AG09319 (cell line): ENCODE measurements at regions not wholly inside any gene's neighbourhood (a gene's known extent, or its start where the extent isn't known, plus 50 kb on each side); places are given as distances from the start of the nearest gene placed in this dataset.
A peak's percentile ranks its signal among the peaks of the same experiment; 100 is the strongest.

ENCODE experiments used
- DNase-seq: peaks from one replicate; pipeline ENCODE4 v3.0.0-alpha.2; 2010; ENCODE audit warnings: low read depth; ENCODE audit errors: extremely low read depth
- TF ChIP-seq, protein P1 (sequence below): IDR thresholded peaks from 2 replicates; pipeline ENCODE4 v1.5.1; 2011; ENCODE audit warnings: low read depth, mild to moderate bottlenecking, inconsistent platforms, low read length, moderate library complexity

DNA sequence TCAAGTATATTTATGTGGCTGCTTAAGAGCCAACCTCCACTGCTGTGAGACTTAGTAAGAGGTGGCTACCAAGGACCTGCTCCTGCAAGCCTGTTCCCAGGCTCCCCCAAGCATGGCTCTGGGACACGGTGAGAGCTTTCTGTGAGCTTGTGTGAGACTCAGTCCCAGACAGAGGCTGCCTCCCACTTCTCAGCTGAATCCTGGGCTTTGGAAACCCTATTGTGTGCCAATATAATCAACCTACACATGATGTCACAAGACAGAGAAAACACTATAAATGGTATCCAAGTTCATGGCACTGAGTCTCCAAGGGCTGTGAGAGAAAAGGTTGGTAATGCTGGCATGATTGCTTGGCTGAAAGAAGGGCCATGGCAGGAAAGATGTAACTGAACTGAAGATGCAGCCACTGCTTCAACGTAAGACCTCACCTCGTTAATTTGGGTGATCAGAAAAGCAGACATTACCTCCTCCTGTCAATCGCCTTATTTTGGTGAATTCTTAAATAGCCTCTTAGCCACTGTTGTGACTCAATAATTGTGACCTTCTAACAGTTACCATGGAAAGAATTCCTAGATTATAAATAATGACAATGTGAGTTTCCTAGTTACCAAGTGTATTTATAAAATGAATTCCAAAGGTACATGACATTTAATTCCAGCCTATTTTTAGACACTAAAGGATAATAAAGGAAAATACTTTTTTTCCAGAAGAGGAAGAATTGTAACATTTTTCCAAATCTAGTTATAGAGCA lies 332.0 kb downstream of the IRS2 start:
- TF ChIP-seq, protein P1, sequence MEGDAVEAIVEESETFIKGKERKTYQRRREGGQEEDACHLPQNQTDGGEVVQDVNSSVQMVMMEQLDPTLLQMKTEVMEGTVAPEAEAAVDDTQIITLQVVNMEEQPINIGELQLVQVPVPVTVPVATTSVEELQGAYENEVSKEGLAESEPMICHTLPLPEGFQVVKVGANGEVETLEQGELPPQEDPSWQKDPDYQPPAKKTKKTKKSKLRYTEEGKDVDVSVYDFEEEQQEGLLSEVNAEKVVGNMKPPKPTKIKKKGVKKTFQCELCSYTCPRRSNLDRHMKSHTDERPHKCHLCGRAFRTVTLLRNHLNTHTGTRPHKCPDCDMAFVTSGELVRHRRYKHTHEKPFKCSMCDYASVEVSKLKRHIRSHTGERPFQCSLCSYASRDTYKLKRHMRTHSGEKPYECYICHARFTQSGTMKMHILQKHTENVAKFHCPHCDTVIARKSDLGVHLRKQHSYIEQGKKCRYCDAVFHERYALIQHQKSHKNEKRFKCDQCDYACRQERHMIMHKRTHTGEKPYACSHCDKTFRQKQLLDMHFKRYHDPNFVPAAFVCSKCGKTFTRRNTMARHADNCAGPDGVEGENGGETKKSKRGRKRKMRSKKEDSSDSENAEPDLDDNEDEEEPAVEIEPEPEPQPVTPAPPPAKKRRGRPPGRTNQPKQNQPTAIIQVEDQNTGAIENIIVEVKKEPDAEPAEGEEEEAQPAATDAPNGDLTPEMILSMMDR, result no peak
- peak; percentile 24 for DNase-seq

DNA sequence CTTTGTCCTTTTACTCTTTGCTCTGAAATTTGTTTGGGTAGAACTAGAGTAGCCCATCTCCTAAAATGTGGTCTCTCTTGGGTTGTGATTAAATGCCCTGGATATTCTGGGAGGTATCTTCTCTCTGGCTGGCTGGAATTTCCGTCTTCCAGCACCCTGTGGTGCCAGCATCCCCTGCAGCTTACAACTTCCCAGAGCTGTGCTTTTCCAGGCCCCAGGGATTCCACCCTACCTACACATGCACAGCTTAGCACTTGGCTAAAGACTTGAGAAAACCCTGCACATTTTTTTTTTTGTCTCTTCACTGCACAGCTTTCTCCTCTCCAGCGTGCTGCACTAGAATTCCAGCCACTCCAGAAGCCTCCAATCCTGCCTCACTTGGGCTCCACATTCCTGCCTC lies 334.7 kb downstream of the IRS2 start:
- TF ChIP-seq, protein P1, result no peak
- DNase-seq, result no peak

DNA sequence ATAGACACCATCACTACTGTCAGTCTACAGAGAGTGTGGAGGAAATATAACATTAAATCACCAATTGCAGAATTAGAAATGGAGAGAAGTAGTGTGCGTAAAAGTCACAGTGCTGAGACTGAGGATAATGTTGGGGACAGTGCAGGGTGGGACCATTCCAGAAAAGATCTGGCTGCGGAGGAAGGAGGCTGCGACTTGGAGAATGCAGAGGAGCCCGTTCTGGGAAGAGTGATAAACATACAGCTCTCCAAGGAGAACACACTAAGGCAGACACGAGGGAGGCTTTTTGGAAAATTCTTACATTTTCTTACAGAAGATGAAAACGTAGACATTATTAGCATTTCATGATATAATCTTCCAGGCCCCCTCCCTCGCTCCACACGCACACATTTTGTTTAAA lies 337.8 kb downstream of the IRS2 start:
- no peak for DNase-seq
- TF ChIP-seq, protein P1, result no peak

DNA sequence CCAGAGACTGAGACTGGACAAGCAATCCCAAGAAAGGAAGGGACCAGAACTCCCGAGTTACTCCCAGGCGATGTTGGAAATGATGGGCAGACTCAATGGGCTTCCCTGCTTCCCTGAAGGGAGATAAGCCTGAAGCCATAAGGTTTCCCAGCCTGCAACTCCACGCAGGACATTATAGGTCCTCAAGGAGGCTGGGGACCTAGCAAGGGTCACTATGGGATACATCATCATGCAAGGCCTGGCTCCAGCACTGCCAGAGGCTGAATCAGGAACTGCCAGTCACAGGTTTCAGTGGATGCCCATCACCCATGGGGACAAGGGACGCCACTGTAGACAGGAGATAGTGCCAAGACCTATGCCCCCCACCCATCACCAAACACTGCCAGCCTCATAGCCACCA lies 338.7 kb downstream of the IRS2 start:
- TF ChIP-seq, protein P1, result no peak

DNA sequence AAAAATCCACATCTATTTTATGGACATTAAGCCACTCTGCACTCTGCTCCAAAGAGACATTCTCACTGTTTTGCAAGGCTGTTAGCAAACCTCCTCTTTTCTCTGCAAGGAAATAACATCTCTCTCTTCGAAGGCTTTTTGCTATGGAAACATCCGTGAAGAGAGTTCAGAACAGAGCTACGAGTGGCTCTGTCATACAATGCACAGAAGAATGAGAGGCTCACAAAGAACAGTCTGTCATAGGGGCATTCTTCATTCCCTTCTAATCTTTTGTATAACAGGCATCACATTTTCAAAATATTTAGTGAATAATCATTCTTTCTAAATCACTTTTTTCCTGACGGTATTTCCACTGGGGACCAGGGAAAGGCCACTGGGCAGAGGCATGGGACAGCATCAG lies 346.1 kb downstream of the IRS2 start:
- TF ChIP-seq, protein P1, result no peak
- DNase-seq, result no peak

More for the DNA sequence above, 338.7 kb downstream of the IRS2 start:
- no peak for DNase-seq

DNA sequence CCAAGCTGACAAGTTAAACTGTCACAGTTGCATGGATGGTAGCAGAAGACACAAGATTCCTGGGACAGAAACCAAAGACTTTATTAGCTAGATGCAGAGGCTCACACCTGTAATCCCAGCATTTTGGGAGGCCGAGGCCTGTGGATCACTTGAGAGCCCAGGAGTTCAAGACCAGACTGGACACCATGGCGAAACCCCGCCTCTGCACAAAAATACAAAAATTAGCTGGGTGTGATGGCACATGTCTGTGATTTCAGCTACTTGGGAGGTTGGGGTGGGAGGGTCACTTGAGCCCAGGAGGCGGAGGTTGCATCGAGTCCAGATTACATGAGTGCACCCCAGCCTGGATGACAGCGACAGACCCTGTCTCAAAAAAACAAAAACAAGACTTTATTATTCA lies 346.6 kb downstream of the IRS2 start:
- no peak for DNase-seq
- TF ChIP-seq, protein P1, result no peak

DNA sequence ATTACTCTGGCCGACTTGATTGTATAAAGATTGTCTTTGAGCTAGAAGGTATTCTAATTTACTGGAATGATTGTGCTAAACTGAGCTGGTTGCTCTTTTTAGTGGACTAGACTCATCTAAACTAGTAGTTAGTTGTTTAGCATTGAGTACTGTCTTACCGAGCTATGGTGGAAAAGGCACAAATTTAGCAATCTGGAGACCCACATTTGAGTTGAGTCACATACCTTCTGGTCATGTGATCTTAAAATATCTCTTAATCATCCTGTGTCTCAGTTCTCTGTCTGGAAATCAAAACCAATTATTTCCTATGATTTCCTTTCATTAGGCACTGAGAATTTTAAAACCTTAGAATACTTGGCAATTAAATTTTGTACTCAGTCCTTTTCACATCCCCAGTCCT lies 349.5 kb downstream of the IRS2 start:
- TF ChIP-seq, protein P1, result no peak
- DNase-seq, result no peak
